ENCODE measurements at regions not wholly inside any gene's neighbourhood (a gene's known extent, or its start where the extent isn't known, plus 50 kb on each side); places are given as distances from the start of the nearest gene placed in this dataset.

GRCh38 chr10:81040940-81041339 is 503.2 kb downstream of the SH2D4B start:
- no peak for DNase-seq (ENCODE audit: insufficient read length, low spot score)
- FAIRE-seq, result no peak
- TF ChIP-seq PAX5 (IDR thresholded peaks at IDR 0.05; ENCODE audit: insufficient read depth, low read length, severe bottlenecking), result no peak
- TF ChIP-seq SPI1 (IDR thresholded peaks at IDR 0.05; ENCODE audit: low read depth, low read length), result no peak
- no peak for TF ChIP-seq POU2F2 (IDR thresholded peaks at IDR 0.05; ENCODE audit: low read depth, low read length)
- no peak for TF ChIP-seq POLR2AphosphoS5 (IDR thresholded peaks at IDR 0.05; ENCODE audit: low read depth, low read length)
- no peak for TF ChIP-seq POLR2A (IDR thresholded peaks at IDR 0.05; ENCODE audit: low read depth, low read length)
- no peak for TF ChIP-seq TAF1 (IDR thresholded peaks at IDR 0.05; ENCODE audit: low read depth, low read length)

GRCh38 chr10:81042647-81043046 is 504.9 kb downstream of the SH2D4B start:
- TF ChIP-seq PAX5 (IDR thresholded peaks at IDR 0.05; ENCODE audit: insufficient read depth, low read length, severe bottlenecking) (no peak), TAF1 (IDR thresholded peaks at IDR 0.05; ENCODE audit: low read depth, low read length) (no peak), POLR2A (IDR thresholded peaks at IDR 0.05; ENCODE audit: low read depth, low read length) (no peak), POU2F2 (IDR thresholded peaks at IDR 0.05; ENCODE audit: low read depth, low read length) (no peak), POLR2AphosphoS5 (IDR thresholded peaks at IDR 0.05; ENCODE audit: low read depth, low read length) (no peak), SPI1 (IDR thresholded peaks at IDR 0.05; ENCODE audit: low read depth, low read length) (no peak)
- no peak for FAIRE-seq

DNA sequence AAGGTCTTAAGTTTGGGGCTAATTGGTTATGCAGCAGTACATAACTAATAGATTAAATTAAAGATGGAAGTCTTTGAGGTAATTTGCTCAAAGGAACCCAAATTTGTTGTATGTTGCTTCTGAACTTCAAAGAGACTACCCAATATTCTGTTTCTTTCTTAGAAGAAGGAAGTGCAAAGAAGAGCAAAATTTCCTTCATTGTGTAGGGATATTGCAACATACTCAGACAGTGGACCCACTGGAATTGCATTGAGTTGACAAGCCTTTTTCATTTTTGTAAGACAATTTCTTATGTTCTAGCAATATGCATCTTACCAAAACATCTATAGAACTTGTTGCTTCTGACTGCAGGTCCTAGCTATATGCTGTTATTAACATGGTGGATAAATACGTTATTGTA is 527.8 kb downstream of the SH2D4B start:
- DNase-seq (ENCODE audit: insufficient read length, low spot score), result no peak
- TF ChIP-seq TAF1 (IDR thresholded peaks at IDR 0.05; ENCODE audit: low read depth, low read length), result no peak
- TF ChIP-seq POU2F2 (IDR thresholded peaks at IDR 0.05; ENCODE audit: low read depth, low read length), result no peak
- TF ChIP-seq PAX5 (IDR thresholded peaks at IDR 0.05; ENCODE audit: insufficient read depth, low read length, severe bottlenecking), result no peak
- FAIRE-seq, result no peak

More at GRCh38 chr10:81042647-81043046, 504.9 kb downstream of the SH2D4B start:
- DNase-seq (ENCODE audit: insufficient read length, low spot score), result no peak

GRCh38 chr10:81068460-81068859 is 530.8 kb downstream of the SH2D4B start:
- FAIRE-seq, result no peak
- no peak for TF ChIP-seq POLR2A (IDR thresholded peaks at IDR 0.05; ENCODE audit: low read depth, low read length)
- no peak for TF ChIP-seq PAX5 (IDR thresholded peaks at IDR 0.05; ENCODE audit: insufficient read depth, low read length, severe bottlenecking)
- no peak for TF ChIP-seq TAF1 (IDR thresholded peaks at IDR 0.05; ENCODE audit: low read depth, low read length)
- no peak for TF ChIP-seq POU2F2 (IDR thresholded peaks at IDR 0.05; ENCODE audit: low read depth, low read length)
- no peak for TF ChIP-seq POLR2AphosphoS5 (IDR thresholded peaks at IDR 0.05; ENCODE audit: low read depth, low read length)
- TF ChIP-seq SPI1 (IDR thresholded peaks at IDR 0.05; ENCODE audit: low read depth, low read length), result no peak

DNA sequence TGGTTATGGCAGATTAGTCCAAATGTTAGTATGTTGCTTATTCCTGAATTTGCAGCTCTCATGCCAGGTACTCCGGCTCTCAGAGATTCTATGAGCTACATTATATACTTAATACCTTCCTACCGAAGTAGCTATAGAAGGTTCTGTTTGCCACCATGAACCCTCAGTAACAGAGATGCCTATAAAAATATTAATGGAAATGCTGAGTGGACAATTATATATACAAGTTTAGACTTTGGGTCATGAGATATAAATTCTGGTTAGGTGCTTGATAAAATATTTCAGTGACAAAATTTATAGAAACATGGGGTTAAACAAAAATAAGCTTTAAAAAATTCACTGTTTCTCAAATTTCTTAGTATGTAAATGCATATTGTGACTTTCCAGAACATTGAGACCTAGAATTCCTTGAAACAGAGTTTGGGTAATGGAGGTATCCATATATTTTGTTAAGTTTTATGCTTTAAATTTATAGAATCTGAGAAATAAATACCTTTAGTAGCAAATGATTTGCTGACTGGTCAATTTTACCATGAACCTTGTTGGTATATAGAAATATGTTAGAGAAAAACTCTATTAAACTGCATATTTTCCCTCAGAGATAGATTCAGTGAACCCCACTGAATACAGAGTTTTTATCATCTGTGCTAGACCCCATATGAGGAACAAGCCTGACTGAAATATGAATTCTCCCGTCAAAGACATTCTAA is 533.5 kb downstream of the SH2D4B start:
- FAIRE-seq (no peak), DNase-seq (ENCODE audit: insufficient read length, low spot score) (no peak)
- TF ChIP-seq POU2F2 (IDR thresholded peaks at IDR 0.05; ENCODE audit: low read depth, low read length) (no peak), TAF1 (IDR thresholded peaks at IDR 0.05; ENCODE audit: low read depth, low read length) (no peak), POLR2AphosphoS5 (IDR thresholded peaks at IDR 0.05; ENCODE audit: low read depth, low read length) (no peak), POLR2A (IDR thresholded peaks at IDR 0.05; ENCODE audit: low read depth, low read length) (no peak), SPI1 (IDR thresholded peaks at IDR 0.05; ENCODE audit: low read depth, low read length) (no peak), PAX5 (IDR thresholded peaks at IDR 0.05; ENCODE audit: insufficient read depth, low read length, severe bottlenecking) (no peak)

More at GRCh38 chr10:81068460-81068859, 530.8 kb downstream of the SH2D4B start:
- DNase-seq (ENCODE audit: insufficient read length, low spot score), result no peak

- FAIRE-seq (no peak), DNase-seq (ENCODE audit: insufficient read length, low spot score) (no peak)
- TF ChIP-seq POLR2A (IDR thresholded peaks at IDR 0.05; ENCODE audit: low read depth, low read length) (no peak), TAF1 (IDR thresholded peaks at IDR 0.05; ENCODE audit: low read depth, low read length) (no peak), POLR2AphosphoS5 (IDR thresholded peaks at IDR 0.05; ENCODE audit: low read depth, low read length) (no peak), SPI1 (IDR thresholded peaks at IDR 0.05; ENCODE audit: low read depth, low read length) (no peak), POU2F2 (IDR thresholded peaks at IDR 0.05; ENCODE audit: low read depth, low read length) (no peak), PAX5 (IDR thresholded peaks at IDR 0.05; ENCODE audit: insufficient read depth, low read length, severe bottlenecking) (no peak)
Observed at GRCh38 chr10:81073155-81073554, 535.5 kb downstream of the SH2D4B start.

DNA sequence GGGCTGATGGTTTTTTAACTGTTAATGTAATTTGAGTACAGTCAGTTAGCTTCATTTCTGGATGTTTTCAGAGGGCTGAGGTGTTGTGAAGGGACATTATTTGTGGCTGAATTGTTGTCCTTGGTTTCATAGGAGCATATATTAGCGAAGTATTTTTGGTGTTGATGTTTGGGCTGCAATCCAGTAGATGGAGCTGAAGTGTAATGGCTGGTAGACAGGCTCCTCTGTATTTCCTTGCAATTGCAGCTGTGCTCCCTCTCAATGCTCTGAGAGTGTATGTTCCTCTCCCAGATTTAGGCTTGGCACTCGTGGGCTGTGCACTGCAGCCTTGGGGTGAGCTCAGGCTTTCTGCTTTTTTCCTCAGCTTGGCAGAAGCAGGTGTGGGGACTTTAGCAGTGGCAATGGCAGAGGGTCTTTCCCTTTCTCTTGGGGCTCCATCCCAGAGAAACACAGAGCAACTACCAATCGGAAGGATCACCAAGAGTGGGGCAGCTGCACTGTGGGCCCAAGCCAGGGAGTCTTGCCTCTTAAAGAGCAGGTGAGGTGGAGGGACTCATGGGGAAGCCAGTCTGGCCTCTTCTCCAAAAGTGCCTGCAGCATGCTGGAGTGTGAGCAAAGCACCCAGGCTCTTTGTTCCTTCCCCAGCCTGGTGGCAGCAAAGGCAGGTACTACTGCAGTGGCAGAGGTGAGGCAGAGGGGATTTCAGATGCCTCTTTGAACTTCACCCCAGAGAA is 544.4 kb downstream of the SH2D4B start:
- FAIRE-seq (no peak), DNase-seq (ENCODE audit: insufficient read length, low spot score) (no peak)
- TF ChIP-seq POLR2AphosphoS5 (IDR thresholded peaks at IDR 0.05; ENCODE audit: low read depth, low read length), result no peak
- no peak for TF ChIP-seq PAX5 (IDR thresholded peaks at IDR 0.05; ENCODE audit: insufficient read depth, low read length, severe bottlenecking)
- no peak for TF ChIP-seq SPI1 (IDR thresholded peaks at IDR 0.05; ENCODE audit: low read depth, low read length)
- TF ChIP-seq POLR2A (IDR thresholded peaks at IDR 0.05; ENCODE audit: low read depth, low read length), result no peak
- TF ChIP-seq POU2F2 (IDR thresholded peaks at IDR 0.05; ENCODE audit: low read depth, low read length), result no peak
- TF ChIP-seq TAF1 (IDR thresholded peaks at IDR 0.05; ENCODE audit: low read depth, low read length), result no peak

- FAIRE-seq (no peak), DNase-seq (ENCODE audit: insufficient read length, low spot score) (no peak)
- TF ChIP-seq POLR2AphosphoS5 (IDR thresholded peaks at IDR 0.05; ENCODE audit: low read depth, low read length) (no peak), SPI1 (IDR thresholded peaks at IDR 0.05; ENCODE audit: low read depth, low read length) (no peak), TAF1 (IDR thresholded peaks at IDR 0.05; ENCODE audit: low read depth, low read length) (no peak), PAX5 (IDR thresholded peaks at IDR 0.05; ENCODE audit: insufficient read depth, low read length, severe bottlenecking) (no peak), POU2F2 (IDR thresholded peaks at IDR 0.05; ENCODE audit: low read depth, low read length) (no peak), POLR2A (IDR thresholded peaks at IDR 0.05; ENCODE audit: low read depth, low read length) (no peak)
Observed at GRCh38 chr10:81082621-81083376, 545.1 kb downstream of the SH2D4B start.

- no peak for DNase-seq (ENCODE audit: insufficient read length, low spot score)
- FAIRE-seq, result no peak
- TF ChIP-seq POU2F2 (IDR thresholded peaks at IDR 0.05; ENCODE audit: low read depth, low read length) (no peak), POLR2A (IDR thresholded peaks at IDR 0.05; ENCODE audit: low read depth, low read length) (no peak), PAX5 (IDR thresholded peaks at IDR 0.05; ENCODE audit: insufficient read depth, low read length, severe bottlenecking) (no peak), SPI1 (IDR thresholded peaks at IDR 0.05; ENCODE audit: low read depth, low read length) (no peak), POLR2AphosphoS5 (IDR thresholded peaks at IDR 0.05; ENCODE audit: low read depth, low read length) (no peak), TAF1 (IDR thresholded peaks at IDR 0.05; ENCODE audit: low read depth, low read length) (no peak)
Observed at GRCh38 chr10:81093056-81093455, 555.4 kb downstream of the SH2D4B start.

Measured in GM12891 (cell line).